ENCODE measurements at regions not wholly inside any gene's neighbourhood (a gene's known extent, or its start where the extent isn't known, plus 50 kb on each side); places are given as distances from the start of the nearest gene placed in this dataset.

DNA sequence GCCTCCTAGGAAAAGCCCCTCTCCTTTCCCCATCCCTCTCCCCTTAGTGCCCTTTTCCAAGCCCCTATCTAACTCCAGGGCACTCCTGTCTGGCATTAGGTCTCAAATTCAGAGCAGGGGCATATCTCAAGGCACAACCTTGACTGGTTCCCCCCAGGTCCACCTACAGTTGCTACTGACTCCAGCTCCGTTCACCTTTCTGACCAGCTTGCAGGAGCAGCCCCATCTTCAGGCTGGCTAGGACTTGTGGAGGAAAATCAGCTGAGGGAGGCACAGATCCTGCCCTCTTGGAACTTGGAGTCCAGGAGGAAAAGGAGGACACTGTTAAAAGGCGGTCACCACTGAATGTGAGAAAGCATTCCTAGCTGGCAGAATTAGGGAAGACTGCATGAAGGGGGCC is 152.4 kb downstream of the ZFP36L2 start:
- ChIA-PET RAD21 (ENCODE audit: low non-redundant PET in 1 of 2, low total read pairs in 2 of 2, uncharacterized antibody in 2 of 2, unreplicated experiment in 2 of 2) (no interaction called here), POLR2A (no interaction called here), CTCF (no interaction called here)
- no peak overlapping the region for H3K27ac ChIP-seq (ENCODE audit: low read depth, low read length)
- H3K79me2 ChIP-seq (ENCODE audit: insufficient read depth, low read length) = no peaks in the 10 kb centered on the region
- ATAC-seq (no peak), DNase-seq (ENCODE audit: low read depth, low spot score) (no peak)
- no peaks in the 10 kb centered on the region for H3K9me2 ChIP-seq (ENCODE audit: insufficient read depth)
- intact Hi-C loops (cut with micrococcal nuclease) = no loop called here
- H3K27me3 ChIP-seq (ENCODE audit: insufficient read depth, low read length) = no peaks in the 10 kb centered on the region
- H2AFZ ChIP-seq (ENCODE audit: low read depth, low read length, poor library complexity, severe bottlenecking) = no peak overlapping the region
- no peaks in the 10 kb centered on the region for H4K20me1 ChIP-seq (ENCODE audit: insufficient read depth)
- no TSS peak for BruUV-seq (replicated peaks)
- H3K36me3 ChIP-seq (ENCODE audit: control insufficient read depth in 1 of 2, insufficient read depth in 2 of 2, low read length in 2 of 2) = no peaks in the 10 kb centered on the region
- TF ChIP-seq ELF1 (IDR thresholded peaks at IDR 0.05; ENCODE audit: borderline replicate concordance, low read depth) (no peak), SP1 (IDR thresholded peaks at IDR 0.05; ENCODE audit: low read depth) (no peak), YY1 (IDR thresholded peaks at IDR 0.05; ENCODE audit: extremely low read depth, insufficient replicate concordance, low read depth, low read length) (no peak)
- TF ChIP-seq, protein P1, sequence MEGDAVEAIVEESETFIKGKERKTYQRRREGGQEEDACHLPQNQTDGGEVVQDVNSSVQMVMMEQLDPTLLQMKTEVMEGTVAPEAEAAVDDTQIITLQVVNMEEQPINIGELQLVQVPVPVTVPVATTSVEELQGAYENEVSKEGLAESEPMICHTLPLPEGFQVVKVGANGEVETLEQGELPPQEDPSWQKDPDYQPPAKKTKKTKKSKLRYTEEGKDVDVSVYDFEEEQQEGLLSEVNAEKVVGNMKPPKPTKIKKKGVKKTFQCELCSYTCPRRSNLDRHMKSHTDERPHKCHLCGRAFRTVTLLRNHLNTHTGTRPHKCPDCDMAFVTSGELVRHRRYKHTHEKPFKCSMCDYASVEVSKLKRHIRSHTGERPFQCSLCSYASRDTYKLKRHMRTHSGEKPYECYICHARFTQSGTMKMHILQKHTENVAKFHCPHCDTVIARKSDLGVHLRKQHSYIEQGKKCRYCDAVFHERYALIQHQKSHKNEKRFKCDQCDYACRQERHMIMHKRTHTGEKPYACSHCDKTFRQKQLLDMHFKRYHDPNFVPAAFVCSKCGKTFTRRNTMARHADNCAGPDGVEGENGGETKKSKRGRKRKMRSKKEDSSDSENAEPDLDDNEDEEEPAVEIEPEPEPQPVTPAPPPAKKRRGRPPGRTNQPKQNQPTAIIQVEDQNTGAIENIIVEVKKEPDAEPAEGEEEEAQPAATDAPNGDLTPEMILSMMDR (IDR thresholded peaks at IDR 0.05 in 2 of 3, conservative IDR thresholded peaks at IDR 0.05 in 1 of 3; ENCODE audit: borderline replicate concordance in 1 of 3, insufficient read depth in 1 of 3, low read depth in 2 of 3, low read length in 2 of 3) = no peak
- TF ChIP-seq, protein P2, sequence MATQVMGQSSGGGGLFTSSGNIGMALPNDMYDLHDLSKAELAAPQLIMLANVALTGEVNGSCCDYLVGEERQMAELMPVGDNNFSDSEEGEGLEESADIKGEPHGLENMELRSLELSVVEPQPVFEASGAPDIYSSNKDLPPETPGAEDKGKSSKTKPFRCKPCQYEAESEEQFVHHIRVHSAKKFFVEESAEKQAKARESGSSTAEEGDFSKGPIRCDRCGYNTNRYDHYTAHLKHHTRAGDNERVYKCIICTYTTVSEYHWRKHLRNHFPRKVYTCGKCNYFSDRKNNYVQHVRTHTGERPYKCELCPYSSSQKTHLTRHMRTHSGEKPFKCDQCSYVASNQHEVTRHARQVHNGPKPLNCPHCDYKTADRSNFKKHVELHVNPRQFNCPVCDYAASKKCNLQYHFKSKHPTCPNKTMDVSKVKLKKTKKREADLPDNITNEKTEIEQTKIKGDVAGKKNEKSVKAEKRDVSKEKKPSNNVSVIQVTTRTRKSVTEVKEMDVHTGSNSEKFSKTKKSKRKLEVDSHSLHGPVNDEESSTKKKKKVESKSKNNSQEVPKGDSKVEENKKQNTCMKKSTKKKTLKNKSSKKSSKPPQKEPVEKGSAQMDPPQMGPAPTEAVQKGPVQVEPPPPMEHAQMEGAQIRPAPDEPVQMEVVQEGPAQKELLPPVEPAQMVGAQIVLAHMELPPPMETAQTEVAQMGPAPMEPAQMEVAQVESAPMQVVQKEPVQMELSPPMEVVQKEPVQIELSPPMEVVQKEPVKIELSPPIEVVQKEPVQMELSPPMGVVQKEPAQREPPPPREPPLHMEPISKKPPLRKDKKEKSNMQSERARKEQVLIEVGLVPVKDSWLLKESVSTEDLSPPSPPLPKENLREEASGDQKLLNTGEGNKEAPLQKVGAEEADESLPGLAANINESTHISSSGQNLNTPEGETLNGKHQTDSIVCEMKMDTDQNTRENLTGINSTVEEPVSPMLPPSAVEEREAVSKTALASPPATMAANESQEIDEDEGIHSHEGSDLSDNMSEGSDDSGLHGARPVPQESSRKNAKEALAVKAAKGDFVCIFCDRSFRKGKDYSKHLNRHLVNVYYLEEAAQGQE (IDR thresholded peaks at IDR 0.05; ENCODE audit: low read depth) = no peak
- no peak overlapping the region for H3K9ac ChIP-seq (ENCODE audit: low read length)
- no peaks in the 10 kb centered on the region for H3K9me3 ChIP-seq (ENCODE audit: control insufficient read depth in 1 of 2, insufficient read depth in 1 of 2, low read depth in 1 of 2, low read length in 2 of 2)
- no peak overlapping the region for H3K4me2 ChIP-seq (ENCODE audit: low read length)
- no peak overlapping the region for H3K4me3 ChIP-seq (replicated peaks in 1 of 2; ENCODE audit: low read depth in 1 of 2, low read length in 2 of 2)
- H3K4me1 ChIP-seq (ENCODE audit: control insufficient read depth in 1 of 2, insufficient read depth in 2 of 2, low read length in 2 of 2) = peaks cover 0 to 18% of the 10 kb centered on the region in 2 experiments; a peak in 1 of 4 replicates
